ENCODE measurements at regions not wholly inside any gene's neighbourhood (a gene's known extent, or its start where the extent isn't known, plus 50 kb on each side); places are given as distances from the start of the nearest gene placed in this dataset.

- TF ChIP-seq GATA2 (IDR thresholded peaks at IDR 0.05; ENCODE audit: low read depth, low read length) (no peak), GATA3 (IDR thresholded peaks at IDR 0.05; ENCODE audit: low read depth, low read length) (no peak)
Measured at GRCh38 chr4:3641501-3641900, 109.3 kb upstream of the LRPAP1 start.

Data from SH-SY5Y (cell line).